HL-60 (cell line): ENCODE measurements at regions not wholly inside any gene's neighbourhood (a gene's known extent, or its start where the extent isn't known, plus 50 kb on each side); places are given as distances from the start of the nearest gene placed in this dataset.

Experiments
- CTCF ChIP-seq: IDR thresholded peaks from one replicate; pipeline ENCODE4 v1.5.1; 2011; ENCODE audit warnings: low read length, control low read depth, inconsistent platforms; ENCODE audit not compliant: insufficient read depth
- POLR2AphosphoS5 ChIP-seq: IDR thresholded peaks from 2 replicates; pipeline ENCODE4 v1.6.1; 2012; ENCODE audit warnings: low read depth
- SPI1 ChIP-seq: IDR thresholded peaks from 2 replicates; pipeline ENCODE4 v1.6.1; 2012; ENCODE audit warnings: low read depth, mild to moderate bottlenecking, borderline replicate concordance
- TF ChIP-seq, protein P1 (sequence below): IDR thresholded peaks from 2 replicates; pipeline ENCODE4 v1.6.1; 2012; ENCODE audit warnings: low read depth; ENCODE audit not compliant: insufficient replicate concordance

DNA sequence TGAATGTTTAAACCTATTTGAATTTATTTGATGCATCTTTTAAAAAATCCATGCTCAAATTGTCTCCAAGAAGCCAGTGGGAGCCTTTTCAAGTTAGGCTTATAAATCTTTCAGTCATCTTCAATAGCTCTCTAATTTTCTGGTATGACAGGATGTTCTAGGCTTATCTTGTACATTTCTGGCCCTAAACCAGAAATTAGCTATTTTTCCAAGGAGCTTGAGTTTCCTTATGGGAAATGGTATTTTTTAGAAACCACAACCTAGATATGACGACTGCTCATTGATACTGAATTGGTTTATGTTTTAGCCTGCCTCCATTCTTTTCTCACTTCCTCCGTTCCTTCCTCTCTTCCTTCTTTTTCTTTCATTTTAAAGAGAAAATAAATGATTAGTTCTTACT is 172.3 kb downstream of the SPRY1 start:
- TF ChIP-seq CTCF = no peak
- TF ChIP-seq POLR2AphosphoS5 = no peak
- TF ChIP-seq, protein P1, sequence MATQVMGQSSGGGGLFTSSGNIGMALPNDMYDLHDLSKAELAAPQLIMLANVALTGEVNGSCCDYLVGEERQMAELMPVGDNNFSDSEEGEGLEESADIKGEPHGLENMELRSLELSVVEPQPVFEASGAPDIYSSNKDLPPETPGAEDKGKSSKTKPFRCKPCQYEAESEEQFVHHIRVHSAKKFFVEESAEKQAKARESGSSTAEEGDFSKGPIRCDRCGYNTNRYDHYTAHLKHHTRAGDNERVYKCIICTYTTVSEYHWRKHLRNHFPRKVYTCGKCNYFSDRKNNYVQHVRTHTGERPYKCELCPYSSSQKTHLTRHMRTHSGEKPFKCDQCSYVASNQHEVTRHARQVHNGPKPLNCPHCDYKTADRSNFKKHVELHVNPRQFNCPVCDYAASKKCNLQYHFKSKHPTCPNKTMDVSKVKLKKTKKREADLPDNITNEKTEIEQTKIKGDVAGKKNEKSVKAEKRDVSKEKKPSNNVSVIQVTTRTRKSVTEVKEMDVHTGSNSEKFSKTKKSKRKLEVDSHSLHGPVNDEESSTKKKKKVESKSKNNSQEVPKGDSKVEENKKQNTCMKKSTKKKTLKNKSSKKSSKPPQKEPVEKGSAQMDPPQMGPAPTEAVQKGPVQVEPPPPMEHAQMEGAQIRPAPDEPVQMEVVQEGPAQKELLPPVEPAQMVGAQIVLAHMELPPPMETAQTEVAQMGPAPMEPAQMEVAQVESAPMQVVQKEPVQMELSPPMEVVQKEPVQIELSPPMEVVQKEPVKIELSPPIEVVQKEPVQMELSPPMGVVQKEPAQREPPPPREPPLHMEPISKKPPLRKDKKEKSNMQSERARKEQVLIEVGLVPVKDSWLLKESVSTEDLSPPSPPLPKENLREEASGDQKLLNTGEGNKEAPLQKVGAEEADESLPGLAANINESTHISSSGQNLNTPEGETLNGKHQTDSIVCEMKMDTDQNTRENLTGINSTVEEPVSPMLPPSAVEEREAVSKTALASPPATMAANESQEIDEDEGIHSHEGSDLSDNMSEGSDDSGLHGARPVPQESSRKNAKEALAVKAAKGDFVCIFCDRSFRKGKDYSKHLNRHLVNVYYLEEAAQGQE = no peak
- no peak for TF ChIP-seq SPI1
